CD4-positive, alpha-beta T cell (primary cell): ENCODE measurements at regions not wholly inside any gene's neighbourhood (a gene's known extent, or its start where the extent isn't known, plus 50 kb on each side); places are given as distances from the start of the nearest gene placed in this dataset.

Experiments used
- ATAC-seq: fragments of 200-7000 bp; cut with Tn5 transposase; one replicate; pipeline ENCODE4 v1.10.0; 2022; ENCODE audit warnings: mild to moderate bottlenecking; ENCODE audit not compliant: poor library complexity
- CTCF ChIA-PET: fragments of 350-600 bp; sonication (Branson Sonifier 250); formaldehyde crosslinking; loops from one replicate; lab custom pipeline; 2021; ENCODE audit warnings: antibody characterized with exemption, inconsistent platforms; lab: Charles Lee
- POLR2A ChIA-PET: fragments of 350-600 bp; sonication (Branson Sonifier 250); formaldehyde crosslinking; loops from one replicate; lab custom pipeline; 2021; ENCODE audit warnings: antibody characterized with exemption, inconsistent platforms; lab: Charles Lee
- DNase-seq, 14 experiments: peaks; one replicate each; pipeline ENCODE4 v3.0.0-alpha.2; 2013 to 2020; ENCODE audit warnings: mixed read lengths in 2 of 14
- H3K27ac ChIP-seq, 2 donors: one replicate each; pipeline versions ENCODE4 v1.5.1 to v1.7.0; 2013; ENCODE audit warnings: low read length in 2 of 2, low read depth in 1 of 2, mild to moderate bottlenecking in 1 of 2
- H3K27me3 ChIP-seq, 2 experiments: 1 replicate in 1 of 2; 2 replicates in 1 of 2; pipeline versions ENCODE4 v1.6.1 to v1.7.0; 2013; ENCODE audit warnings: low read length in 2 of 2, control low read depth in 1 of 2, mild to moderate bottlenecking in 1 of 2, moderate library complexity in 1 of 2; ENCODE audit not compliant: insufficient read depth in 2 of 2, control insufficient read depth in 1 of 2
- H3K36me3 ChIP-seq: one replicate; pipeline ENCODE4 v1.6.1; 2013; ENCODE audit warnings: low read length, control low read depth; ENCODE audit not compliant: insufficient read depth
- H3K4me1 ChIP-seq: one replicate; pipeline ENCODE4 v1.6.1; 2013; ENCODE audit warnings: low read length, control low read depth; ENCODE audit not compliant: insufficient read depth
- H3K4me3 ChIP-seq: one replicate; pipeline ENCODE4 v1.5.1; 2013; ENCODE audit warnings: mild to moderate bottlenecking, low read length, moderate library complexity
- H3K9me3 ChIP-seq, 2 experiments: 1 replicate in 1 of 2; 2 replicates in 1 of 2; pipeline versions ENCODE4 v1.6.1 to v1.7.0; 2013; ENCODE audit warnings: low read length in 2 of 2, mild to moderate bottlenecking in 2 of 2, control low read depth in 1 of 2, moderate library complexity in 1 of 2; ENCODE audit not compliant: control insufficient read depth in 1 of 2, insufficient read depth in 1 of 2
- H3K27ac Mint-ChIP-seq: one replicate; pipeline ENCODE4 v1.8.0; 2020; ENCODE audit warnings: mixed read lengths
- H3K27me3 Mint-ChIP-seq: one replicate; pipeline ENCODE4 v1.8.0; 2021; ENCODE audit warnings: mixed read lengths
- H3K36me3 Mint-ChIP-seq: one replicate; pipeline ENCODE4 v1.8.0; 2021; ENCODE audit warnings: low read depth, mixed read lengths
- H3K4me1 Mint-ChIP-seq: one replicate; pipeline ENCODE4 v1.8.0; 2021; ENCODE audit warnings: low read depth, mixed read lengths
- H3K4me3 Mint-ChIP-seq: one replicate; pipeline ENCODE4 v1.8.0; 2020; ENCODE audit warnings: mild to moderate bottlenecking, mixed read lengths
- H3K9me3 Mint-ChIP-seq: one replicate; pipeline ENCODE4 v1.8.0; 2020; ENCODE audit warnings: mixed read lengths
- CTCF ChIP-seq: fragments of 200-600 bp; IDR thresholded peaks from one replicate; pipeline ENCODE4 v1.8.0; 2022; ENCODE audit warnings: antibody characterized with exemption, mild to moderate bottlenecking
- intact Hi-C, 2 experiments: fragments of 100-400 bp; cut with DNase I in 1 of 2; cut with micrococcal nuclease in 1 of 2; formaldehyde crosslinking; loops; one replicate each; pipeline versions ENCODE4 v1.15.1 to v1.9.0; 2023 to 2025; cut with DNase I, micrococcal nuclease

DNA sequence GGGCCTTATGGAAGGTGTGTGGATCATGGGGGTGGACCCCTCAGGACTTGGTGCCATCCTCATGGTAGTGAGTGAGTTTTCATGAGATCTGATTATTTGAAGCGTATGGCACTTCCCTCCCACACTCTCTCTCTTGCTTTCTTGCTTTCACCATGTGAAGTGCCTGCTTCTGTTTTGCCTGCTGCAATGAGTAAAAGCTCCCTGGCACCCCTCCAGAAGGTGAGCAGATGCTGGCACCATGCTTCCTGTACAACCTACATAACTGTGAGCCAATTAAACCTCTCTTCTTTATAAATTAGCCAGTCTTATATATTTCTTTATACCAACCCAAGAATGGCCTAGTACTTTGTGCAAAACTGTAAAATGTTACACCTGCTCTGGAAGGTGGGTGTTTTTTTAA, 396.8 kb upstream of the HS3ST5 start:
- POLR2A ChIA-PET = no interaction called here
- no peaks in the 10 kb centered on the region for H3K36me3 Mint-ChIP-seq
- intact Hi-C loops = no loop called here
- peaks cover 12% of the 10 kb centered on the region for H3K9me3 Mint-ChIP-seq
- no peaks in the 10 kb centered on the region for H3K36me3 ChIP-seq
- no peaks in the 10 kb centered on the region for H3K27me3 ChIP-seq
- CTCF ChIA-PET = no interaction called here
- no peaks in the 10 kb centered on the region for H3K9me3 ChIP-seq
- no peak for TF ChIP-seq CTCF
- no peaks in the 10 kb centered on the region for H3K27me3 Mint-ChIP-seq
- H3K4me1 ChIP-seq = no peaks in the 10 kb centered on the region
- ATAC-seq (no peak), DNase-seq (no peak)
- H3K27ac Mint-ChIP-seq = no peak overlapping the region
- no peak overlapping the region for H3K4me3 Mint-ChIP-seq
- no peak overlapping the region for H3K4me3 ChIP-seq
- H3K27ac ChIP-seq = no peak overlapping the region
- H3K4me1 Mint-ChIP-seq = no peaks in the 10 kb centered on the region

- no peak for ATAC-seq
- no peak overlapping the region for H3K4me3 ChIP-seq
- DNase-seq = no peak
- no peak overlapping the region for H3K27ac Mint-ChIP-seq
- H3K27me3 Mint-ChIP-seq = no peaks in the 10 kb centered on the region
- intact Hi-C loops = no loop called here
- H3K9me3 ChIP-seq = no peaks in the 10 kb centered on the region
- H3K27ac ChIP-seq = no peak overlapping the region
- no peak overlapping the region for H3K4me3 Mint-ChIP-seq
- CTCF ChIA-PET = no interaction called here
- no peaks in the 10 kb centered on the region for H3K36me3 ChIP-seq
- TF ChIP-seq CTCF = no peak
- H3K27me3 ChIP-seq = no peaks in the 10 kb centered on the region
- H3K4me1 Mint-ChIP-seq = no peaks in the 10 kb centered on the region
- H3K36me3 Mint-ChIP-seq = no peaks in the 10 kb centered on the region
- no peaks in the 10 kb centered on the region for H3K4me1 ChIP-seq
- H3K9me3 Mint-ChIP-seq = peaks cover 12% of the 10 kb centered on the region
- POLR2A ChIA-PET = no interaction called here
Observed at GRCh38 chr6:114735025-114735735, 392.4 kb upstream of the HS3ST5 start.

DNA sequence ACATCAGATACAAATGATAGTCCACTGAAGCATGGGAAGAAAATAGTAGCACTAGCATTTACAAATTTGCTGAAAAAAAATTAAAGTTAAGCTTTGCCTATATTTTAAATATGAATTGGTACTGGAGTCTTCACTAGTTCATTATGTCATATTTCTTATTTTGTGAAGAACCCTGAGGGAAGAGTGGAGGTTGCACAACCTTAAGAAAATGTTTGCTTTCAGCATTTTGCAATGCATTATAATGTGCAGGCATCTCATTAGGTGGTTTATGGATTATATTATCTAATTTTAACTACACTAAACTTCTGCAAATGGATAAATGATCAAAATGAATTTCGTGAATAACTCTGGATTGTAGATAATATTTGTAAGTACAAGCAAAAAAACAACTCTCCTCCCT, 390.8 kb upstream of the HS3ST5 start:
- intact Hi-C loops = no loop called here
- TF ChIP-seq CTCF = no peak

More for the DNA sequence above, 390.8 kb upstream of the HS3ST5 start:
- Mint-ChIP-seq H3K36me3 (no peaks in the 10 kb centered on the region), H3K27me3 (no peaks in the 10 kb centered on the region), H3K4me1 (no peaks in the 10 kb centered on the region), H3K4me3 (no peak overlapping the region), H3K9me3 (peaks cover 14% of the 10 kb centered on the region), H3K27ac (no peak overlapping the region)
- Histone ChIP-seq H3K4me3 (no peak overlapping the region), H3K9me3 (no peaks in the 10 kb centered on the region), H3K4me1 (no peaks in the 10 kb centered on the region), H3K27me3 (no peaks in the 10 kb centered on the region), H3K27ac (no peak overlapping the region), H3K36me3 (no peaks in the 10 kb centered on the region)
- DNase-seq (no peak), ATAC-seq (no peak)
- CTCF ChIA-PET = no interaction called here
- POLR2A ChIA-PET = no interaction called here
